ENCODE measurements at regions not wholly inside any gene's neighbourhood (a gene's known extent, or its start where the extent isn't known, plus 50 kb on each side); places are given as distances from the start of the nearest gene placed in this dataset.
"Not testable (repeated sequence)": the region's sequence is repeated elsewhere in the genome, so short reads cannot be mapped to it uniquely, and the experiment has no call there.

GRCh38 chr14:104268725-104269436 is 130.5 kb downstream of the KIF26A start:
- no peaks in the 10 kb centered on the region for H3K27me3 ChIP-seq (ENCODE audit: control insufficient read depth in 2 of 2, insufficient read depth in 1 of 2, low read length in 1 of 2)
- no peak overlapping the region for H3K27ac ChIP-seq (ENCODE audit: low read depth in 1 of 2, low read length in 1 of 2)
- H3K36me3 ChIP-seq (ENCODE audit: control insufficient read depth in 2 of 2, insufficient read depth in 2 of 2, low read length in 1 of 2) = no peaks in the 10 kb centered on the region
- no peak overlapping the region for H3K4me3 ChIP-seq (ENCODE audit: low read length in 2 of 2)
- DNase-seq (ENCODE audit: low read depth in 6 of 9, low spot score in 9 of 9) = no peak
- WGBS = 85% methylated on average over 24 of the region's 25 CpGs
- no peaks in the 10 kb centered on the region for H3K4me1 ChIP-seq (ENCODE audit: control insufficient read depth in 2 of 2, insufficient read depth in 2 of 2, low read length in 2 of 2)
- H3K9me3 ChIP-seq (ENCODE audit: control insufficient read depth in 2 of 2, insufficient read depth in 1 of 2, low read length in 1 of 2) = no peaks in the 10 kb centered on the region

GRCh38 chr14:104269511-104270241 is 131.3 kb downstream of the KIF26A start:
- not testable (repeated sequence) for H3K27ac ChIP-seq (ENCODE audit: low read depth in 1 of 2, low read length in 1 of 2); DNase-seq (ENCODE audit: low read depth in 6 of 9, low spot score in 9 of 9); H3K4me3 ChIP-seq (ENCODE audit: low read length in 2 of 2); H3K9me3 ChIP-seq (ENCODE audit: control insufficient read depth in 2 of 2, insufficient read depth in 1 of 2, low read length in 1 of 2); H3K27me3 ChIP-seq (ENCODE audit: control insufficient read depth in 2 of 2, insufficient read depth in 1 of 2, low read length in 1 of 2); H3K4me1 ChIP-seq (ENCODE audit: control insufficient read depth in 2 of 2, insufficient read depth in 2 of 2, low read length in 2 of 2); H3K36me3 ChIP-seq (ENCODE audit: control insufficient read depth in 2 of 2, insufficient read depth in 2 of 2, low read length in 1 of 2)
- WGBS = 93% methylated on average over 34 of the region's 34 CpGs

- DNase-seq (ENCODE audit: low read depth in 6 of 9, low spot score in 9 of 9) = no peak
- 89% methylated on average over 1 of the region's 1 CpG for WGBS
- no peak overlapping the region for H3K27ac ChIP-seq (ENCODE audit: low read depth in 1 of 2, low read length in 1 of 2)
- H3K9me3 ChIP-seq (ENCODE audit: control insufficient read depth in 2 of 2, insufficient read depth in 1 of 2, low read length in 1 of 2) = no peaks in the 10 kb centered on the region
- no peaks in the 10 kb centered on the region for H3K27me3 ChIP-seq (ENCODE audit: control insufficient read depth in 2 of 2, insufficient read depth in 1 of 2, low read length in 1 of 2)
- H3K4me1 ChIP-seq (ENCODE audit: control insufficient read depth in 2 of 2, insufficient read depth in 2 of 2, low read length in 2 of 2) = no peaks in the 10 kb centered on the region
- H3K4me3 ChIP-seq (ENCODE audit: low read length in 2 of 2) = no peak overlapping the region
- no peaks in the 10 kb centered on the region for H3K36me3 ChIP-seq (ENCODE audit: control insufficient read depth in 2 of 2, insufficient read depth in 2 of 2, low read length in 1 of 2)
Observed at GRCh38 chr14:104271391-104271790, 133.0 kb downstream of the KIF26A start.

- Histone ChIP-seq H3K36me3 (ENCODE audit: control insufficient read depth in 2 of 2, insufficient read depth in 2 of 2, low read length in 1 of 2) (no peaks in the 10 kb centered on the region), H3K4me1 (ENCODE audit: control insufficient read depth in 2 of 2, insufficient read depth in 2 of 2, low read length in 2 of 2) (no peaks in the 10 kb centered on the region), H3K27me3 (ENCODE audit: control insufficient read depth in 2 of 2, insufficient read depth in 1 of 2, low read length in 1 of 2) (no peaks in the 10 kb centered on the region), H3K9me3 (ENCODE audit: control insufficient read depth in 2 of 2, insufficient read depth in 1 of 2, low read length in 1 of 2) (no peaks in the 10 kb centered on the region), H3K4me3 (ENCODE audit: low read length in 2 of 2) (no peak overlapping the region), H3K27ac (ENCODE audit: low read depth in 1 of 2, low read length in 1 of 2) (no peak overlapping the region)
- peak in 1 of 9 donors; percentile 8 for DNase-seq (ENCODE audit: low read depth in 6 of 9, low spot score in 9 of 9)
- 91% methylated on average over 9 of the region's 9 CpGs for WGBS
Observed at GRCh38 chr14:104274806-104275205, 136.4 kb downstream of the KIF26A start.

- no peak overlapping the region for H3K4me3 ChIP-seq (ENCODE audit: low read length in 2 of 2)
- H3K27ac ChIP-seq (ENCODE audit: low read depth in 1 of 2, low read length in 1 of 2) = no peak overlapping the region
- H3K27me3 ChIP-seq (ENCODE audit: control insufficient read depth in 2 of 2, insufficient read depth in 1 of 2, low read length in 1 of 2) = no peaks in the 10 kb centered on the region
- no peak for DNase-seq (ENCODE audit: low read depth in 6 of 9, low spot score in 9 of 9)
- 90% methylated on average over 30 of the region's 30 CpGs for WGBS
- no peaks in the 10 kb centered on the region for H3K4me1 ChIP-seq (ENCODE audit: control insufficient read depth in 2 of 2, insufficient read depth in 2 of 2, low read length in 2 of 2)
- no peaks in the 10 kb centered on the region for H3K9me3 ChIP-seq (ENCODE audit: control insufficient read depth in 2 of 2, insufficient read depth in 1 of 2, low read length in 1 of 2)
- H3K36me3 ChIP-seq (ENCODE audit: control insufficient read depth in 2 of 2, insufficient read depth in 2 of 2, low read length in 1 of 2) = no peaks in the 10 kb centered on the region
Observed at GRCh38 chr14:104277416-104278213, 139.2 kb downstream of the KIF26A start.

GRCh38 chr14:104278214-104278534 is 139.8 kb downstream of the KIF26A start:
- WGBS = 88% methylated on average over 4 of the region's 4 CpGs
- no peak overlapping the region for H3K27ac ChIP-seq (ENCODE audit: low read depth in 1 of 2, low read length in 1 of 2)
- DNase-seq (ENCODE audit: low read depth in 6 of 9, low spot score in 9 of 9) = no peak
- H3K36me3 ChIP-seq (ENCODE audit: control insufficient read depth in 2 of 2, insufficient read depth in 2 of 2, low read length in 1 of 2) = no peaks in the 10 kb centered on the region
- no peaks in the 10 kb centered on the region for H3K27me3 ChIP-seq (ENCODE audit: control insufficient read depth in 2 of 2, insufficient read depth in 1 of 2, low read length in 1 of 2)
- no peak overlapping the region for H3K4me3 ChIP-seq (ENCODE audit: low read length in 2 of 2)
- no peaks in the 10 kb centered on the region for H3K4me1 ChIP-seq (ENCODE audit: control insufficient read depth in 2 of 2, insufficient read depth in 2 of 2, low read length in 2 of 2)
- no peaks in the 10 kb centered on the region for H3K9me3 ChIP-seq (ENCODE audit: control insufficient read depth in 2 of 2, insufficient read depth in 1 of 2, low read length in 1 of 2)

GRCh38 chr14:104280085-104280901 is 141.9 kb downstream of the KIF26A start:
- Histone ChIP-seq H3K27me3 (ENCODE audit: control insufficient read depth in 2 of 2, insufficient read depth in 1 of 2, low read length in 1 of 2) (no peaks in the 10 kb centered on the region), H3K36me3 (ENCODE audit: control insufficient read depth in 2 of 2, insufficient read depth in 2 of 2, low read length in 1 of 2) (no peaks in the 10 kb centered on the region), H3K27ac (ENCODE audit: low read depth in 1 of 2, low read length in 1 of 2) (no peak overlapping the region), H3K4me3 (ENCODE audit: low read length in 2 of 2) (no peak overlapping the region), H3K4me1 (ENCODE audit: control insufficient read depth in 2 of 2, insufficient read depth in 2 of 2, low read length in 2 of 2) (no peaks in the 10 kb centered on the region), H3K9me3 (ENCODE audit: control insufficient read depth in 2 of 2, insufficient read depth in 1 of 2, low read length in 1 of 2) (no peaks in the 10 kb centered on the region)
- DNase-seq (ENCODE audit: low read depth in 6 of 9, low spot score in 9 of 9) = no peak
- WGBS = 94% methylated on average over 32 of the region's 32 CpGs

GRCh38 chr14:104280902-104281767 is 142.7 kb downstream of the KIF26A start:
- no peaks in the 10 kb centered on the region for H3K36me3 ChIP-seq (ENCODE audit: control insufficient read depth in 2 of 2, insufficient read depth in 2 of 2, low read length in 1 of 2)
- H3K9me3 ChIP-seq (ENCODE audit: control insufficient read depth in 2 of 2, insufficient read depth in 1 of 2, low read length in 1 of 2) = no peaks in the 10 kb centered on the region
- H3K4me3 ChIP-seq (ENCODE audit: low read length in 2 of 2) = no peak overlapping the region
- no peaks in the 10 kb centered on the region for H3K4me1 ChIP-seq (ENCODE audit: control insufficient read depth in 2 of 2, insufficient read depth in 2 of 2, low read length in 2 of 2)
- 88% methylated on average over 24 of the region's 24 CpGs for WGBS
- no peak overlapping the region for H3K27ac ChIP-seq (ENCODE audit: low read depth in 1 of 2, low read length in 1 of 2)
- no peak for DNase-seq (ENCODE audit: low read depth in 6 of 9, low spot score in 9 of 9)
- no peaks in the 10 kb centered on the region for H3K27me3 ChIP-seq (ENCODE audit: control insufficient read depth in 2 of 2, insufficient read depth in 1 of 2, low read length in 1 of 2)
